GM12892 (cell line): ENCODE measurements at regions not wholly inside any gene's neighbourhood (a gene's known extent, or its start where the extent isn't known, plus 50 kb on each side); places are given as distances from the start of the nearest gene placed in this dataset.
"Not testable (repeated sequence)": the region's sequence is repeated elsewhere in the genome, so short reads cannot be mapped to it uniquely, and the experiment has no call there.

Experiments used
- DNase-seq: peaks from one replicate; pipeline ENCODE4 v3.0.0; 2011; ENCODE audit not compliant: insufficient read length
- FAIRE-seq: peaks from 2 replicates; lab custom pipeline; 2011; peaks lifted over from hg19 to GRCh38; lab: Jason Lieb, UNC
- POLR2A ChIP-seq: IDR thresholded peaks from 2 replicates; pipeline ENCODE4 v1.6.1; 2011; ENCODE audit warnings: low read depth, low read length, control low read depth
- POLR2AphosphoS5 ChIP-seq: IDR thresholded peaks from 2 replicates; pipeline ENCODE4 v1.6.1; 2011; ENCODE audit warnings: low read depth, low read length, control low read depth
- TAF1 ChIP-seq: IDR thresholded peaks from 2 replicates; pipeline ENCODE4 v1.6.1; 2011; ENCODE audit warnings: low read depth, mild to moderate bottlenecking, control low read depth, low read length, borderline replicate concordance

- DNase-seq (no peak), FAIRE-seq (no peak)
- TF ChIP-seq POLR2AphosphoS5 (no peak), POLR2A (no peak), TAF1 (no peak)
Observed at GRCh38 chr5:102623329-102624065, 124.7 kb upstream of the SLCO6A1 start.

- no peak for FAIRE-seq
- TF ChIP-seq POLR2AphosphoS5 (no peak), POLR2A (no peak), TAF1 (no peak)
Observed at GRCh38 chr5:102624405-102624804, 125.6 kb upstream of the SLCO6A1 start.

GRCh38 chr5:102625468-102625867 is 126.7 kb upstream of the SLCO6A1 start:
- DNase-seq (no peak), FAIRE-seq (no peak)
- TF ChIP-seq POLR2A (no peak), TAF1 (no peak), POLR2AphosphoS5 (no peak)

More at GRCh38 chr5:102624405-102624804, 125.6 kb upstream of the SLCO6A1 start:
- DNase-seq: no peak

- FAIRE-seq (no peak), DNase-seq (no peak)
- TF ChIP-seq POLR2AphosphoS5 (no peak), TAF1 (no peak), POLR2A (no peak)
Observed at GRCh38 chr5:102625928-102626327, 127.1 kb upstream of the SLCO6A1 start.

GRCh38 chr5:102627315-102627714 is 127.8 kb upstream of the PAM start:
- no peak for FAIRE-seq

GRCh38 chr5:102628441-102629175 is 126.5 kb upstream of the PAM start:
- no peak for FAIRE-seq
- no peak for DNase-seq
- TF ChIP-seq TAF1 (no peak), POLR2A (no peak), POLR2AphosphoS5 (no peak)

More at GRCh38 chr5:102627315-102627714, 127.8 kb upstream of the PAM start:
- DNase-seq: no peak
- no peak for TF ChIP-seq POLR2AphosphoS5
- TF ChIP-seq TAF1: no peak
- no peak for TF ChIP-seq POLR2A

GRCh38 chr5:102629827-102630605 is 125.1 kb upstream of the PAM start:
- DNase-seq: no peak
- TF ChIP-seq POLR2AphosphoS5 (no peak), TAF1 (no peak), POLR2A (no peak)
- no peak for FAIRE-seq

- not testable (repeated sequence) for FAIRE-seq, DNase-seq
Observed at GRCh38 chr5:102635399-102635798, 119.7 kb upstream of the PAM start.

- TF ChIP-seq POLR2A: no peak
- TF ChIP-seq POLR2AphosphoS5: no peak
- no peak for TF ChIP-seq TAF1
- no peak for FAIRE-seq
- DNase-seq: no peak
Observed at GRCh38 chr5:102638316-102638715, 116.8 kb upstream of the PAM start.

GRCh38 chr5:102638912-102639652 is 116.0 kb upstream of the PAM start:
- DNase-seq (no peak), FAIRE-seq (no peak)
- no peak for TF ChIP-seq TAF1
- TF ChIP-seq POLR2AphosphoS5: no peak
- no peak for TF ChIP-seq POLR2A

GRCh38 chr5:102649731-102650130 is 105.4 kb upstream of the PAM start:
- TF ChIP-seq TAF1: no peak
- no peak for TF ChIP-seq POLR2AphosphoS5
- no peak for TF ChIP-seq POLR2A
- DNase-seq: no peak
- FAIRE-seq: no peak
